Endothelial cell of umbilical vein (primary cell): ENCODE measurements at regions not wholly inside any gene's neighbourhood (a gene's known extent, or its start where the extent isn't known, plus 50 kb on each side); places are given as distances from the start of the nearest gene placed in this dataset.

Source experiments
- BruUV-seq: library from RNA; stranded (reverse); fragments of 400-500 nt; replicated peaks from 2 replicates; lab custom pipeline; 2021; lab: Mats Ljungman, UMichigan
- CTCF ChIA-PET: fragments of 300-600, 350-600 bp; sonication (Branson Sonifier 250); formaldehyde crosslinking; loops from one replicate; lab custom pipeline; 2021; ENCODE audit warnings: antibody characterized with exemption, inconsistent platforms; lab: Charles Lee
- POLR2A ChIA-PET: fragments of 300-600, 350-600 bp; sonication (Branson Sonifier 250); formaldehyde crosslinking; loops from one replicate; lab custom pipeline; 2021; ENCODE audit warnings: antibody characterized with exemption, inconsistent platforms; lab: Charles Lee
- DNase-seq: peaks from one replicate; pipeline ENCODE4 v3.0.0-alpha.2; 2011; ENCODE audit warnings: low read depth, low spot score
- FAIRE-seq: peaks from 2 replicates; lab custom pipeline; 2011; peaks lifted over from hg19 to GRCh38; lab: Jason Lieb, UNC
- H2AFZ ChIP-seq: 2 replicates; pipeline ENCODE4 v1.6.0; 2012; ENCODE audit warnings: low read depth, low read length, control low read depth, inconsistent platforms
- H3K27ac ChIP-seq: 2 replicates; pipeline ENCODE4 v1.5.1; 2011; ENCODE audit warnings: low read depth, mild to moderate bottlenecking, control low read depth, low read length, moderate library complexity; ENCODE audit not compliant: insufficient read depth
- H3K27me3 ChIP-seq, 2 experiments: 2 replicates each; pipeline versions ENCODE4 v1.6.0 to v1.6.1; 2011; ENCODE audit warnings: low read length in 2 of 2, mixed read lengths in 1 of 2; ENCODE audit not compliant: control insufficient read depth in 2 of 2, insufficient read depth in 2 of 2
- H3K36me3 ChIP-seq, 2 experiments: 2 replicates in 1 of 2; 3 replicates in 1 of 2; pipeline ENCODE4 v1.5.1; 2011; ENCODE audit warnings: low read length in 2 of 2, mild to moderate bottlenecking in 1 of 2, moderate library complexity in 1 of 2; ENCODE audit not compliant: control insufficient read depth in 2 of 2, insufficient read depth in 2 of 2; ENCODE audit errors: extremely low read depth in 1 of 2
- H3K4me1 ChIP-seq: 3 replicates; pipeline ENCODE4 v1.5.1; 2011; ENCODE audit warnings: mild to moderate bottlenecking, low read length; ENCODE audit not compliant: control insufficient read depth, insufficient read depth; ENCODE audit errors: extremely low read depth
- H3K4me2 ChIP-seq: 2 replicates; pipeline ENCODE4 v1.6.1; 2011; ENCODE audit warnings: low read length, control low read depth, mixed read lengths; ENCODE audit not compliant: insufficient read depth
- H3K4me3 ChIP-seq, 3 experiments: fragments of 200-600 bp in 1 of 3; sonication (generic), shearing (Covaris generic) in 1 of 3; replicated peaks in 1 of 3; 2 replicates each; pipeline ENCODE4 v1.5.1; 2011 to 2016; ENCODE audit warnings: control low read depth in 3 of 3, low read length in 3 of 3, mild to moderate bottlenecking in 2 of 3, inconsistent platforms in 1 of 3, low read depth in 1 of 3, moderate library complexity in 1 of 3; ENCODE audit not compliant: insufficient read depth in 1 of 3
- H3K79me2 ChIP-seq: 2 replicates; pipeline ENCODE4 v1.6.0; 2012; ENCODE audit warnings: low read length, inconsistent platforms; ENCODE audit not compliant: control insufficient read depth, insufficient read depth
- H3K9ac ChIP-seq: replicated peaks from 2 replicates; pipeline ENCODE3; 2011; ENCODE audit warnings: low read length, control low read depth; ENCODE audit not compliant: insufficient read depth; ENCODE audit errors: extremely low read depth
- H3K9me1 ChIP-seq: replicated peaks from 3 replicates; pipeline ENCODE4 v1.6.0; 2011; ENCODE audit warnings: mild to moderate bottlenecking, low read length; ENCODE audit not compliant: control insufficient read depth, insufficient read depth; ENCODE audit errors: extremely low read depth
- H3K9me3 ChIP-seq: replicated peaks from 2 replicates; pipeline ENCODE4 v1.5.1; 2012; ENCODE audit warnings: low read length, inconsistent platforms; ENCODE audit not compliant: control insufficient read depth, insufficient read depth
- H4K20me1 ChIP-seq: replicated peaks from 2 replicates; pipeline ENCODE3; 2011; ENCODE audit warnings: mild to moderate bottlenecking, low read length; ENCODE audit not compliant: control insufficient read depth, insufficient read depth; ENCODE audit errors: extremely low read depth
- CTCF ChIP-seq, 2 donors: IDR thresholded peaks; 1 replicate in 1 of 2; 2 replicates in 1 of 2; pipeline ENCODE4 v1.5.1; 2011; ENCODE audit warnings: low read length in 2 of 2, mild to moderate bottlenecking in 2 of 2, moderate library complexity in 2 of 2, control low read depth in 1 of 2, inconsistent platforms in 1 of 2, low read depth in 1 of 2; ENCODE audit not compliant: insufficient read depth in 1 of 2; ENCODE audit errors: extremely low read depth in 1 of 2
- EZH2 ChIP-seq: IDR thresholded peaks from 2 replicates; pipeline ENCODE4 v1.6.1; 2012; ENCODE audit warnings: borderline replicate concordance, low read depth, mild to moderate bottlenecking, moderate library complexity, low read length, inconsistent platforms; ENCODE audit not compliant: severe bottlenecking
- FOS ChIP-seq: IDR thresholded peaks from 2 replicates; pipeline ENCODE4 v1.6.1; 2011; ENCODE audit warnings: mild to moderate bottlenecking, low read length, moderate library complexity, borderline replicate concordance; ENCODE audit not compliant: insufficient read depth
- GATA2 ChIP-seq: IDR thresholded peaks from 2 replicates; pipeline ENCODE4 v1.7.0; 2011; ENCODE audit warnings: low read depth, mild to moderate bottlenecking, moderate library complexity, mixed read lengths, low read length; ENCODE audit not compliant: insufficient read length, insufficient read depth
- JUN ChIP-seq: IDR thresholded peaks from 2 replicates; pipeline ENCODE4 v1.6.1; 2011; ENCODE audit warnings: borderline replicate concordance, low read depth; ENCODE audit not compliant: insufficient read length, insufficient read depth
- MYC ChIP-seq: IDR thresholded peaks from one replicate; pipeline ENCODE4 v1.6.1; 2011; ENCODE audit warnings: mild to moderate bottlenecking, low read depth, low read length
- POLR2A ChIP-seq: IDR thresholded peaks from 2 replicates; pipeline ENCODE4 v1.6.1; 2012; ENCODE audit warnings: low read depth, mild to moderate bottlenecking, control low read depth, low read length
- POLR2AphosphoS5 ChIP-seq: IDR thresholded peaks from 2 replicates; pipeline ENCODE4 v1.6.1; 2012; ENCODE audit warnings: low read depth, mild to moderate bottlenecking, control low read depth, low read length, moderate library complexity; ENCODE audit not compliant: insufficient read depth
- dilution Hi-C: fragments of 300-500 bp; cut with MboI; formaldehyde crosslinking; loops from one replicate; pipeline ENCODE4 v1.15.0; 2019; ENCODE audit warnings: low sequenced_read_pairs; ENCODE audit not compliant: extremely low pct_ligation_motif_present
- intact Hi-C: fragments of 100-400 bp; cut with micrococcal nuclease; formaldehyde crosslinking; loops from one replicate; pipeline ENCODE4 v1.10.0; 2022
- TF ChIP-seq, protein P1 (sequence below): IDR thresholded peaks from 2 replicates; pipeline ENCODE4 v1.6.1; 2011; ENCODE audit not compliant: insufficient read depth, insufficient read length

GRCh38 chr18:78505851-78506461 is 473.7 kb upstream of the SALL3 start:
- intact Hi-C loops (no loop called here), dilution Hi-C loops (no loop called here)
- BruUV-seq, result no TSS peak
- Histone ChIP-seq H4K20me1 (no peaks in the 10 kb centered on the region), H3K4me1 (no peaks in the 10 kb centered on the region), H3K79me2 (no peaks in the 10 kb centered on the region), H3K9me3 (peaks cover 18% of the 10 kb centered on the region), H3K9ac (no peak overlapping the region), H3K27ac (no peak overlapping the region), H2AFZ (no peak overlapping the region), H3K27me3 (no peaks in the 10 kb centered on the region), H3K4me2 (no peak overlapping the region), H3K4me3 (no peak overlapping the region), H3K36me3 (no peaks in the 10 kb centered on the region), H3K9me1 (no peaks in the 10 kb centered on the region)
- FAIRE-seq (no peak), DNase-seq (no peak)
- TF ChIP-seq, protein P1, sequence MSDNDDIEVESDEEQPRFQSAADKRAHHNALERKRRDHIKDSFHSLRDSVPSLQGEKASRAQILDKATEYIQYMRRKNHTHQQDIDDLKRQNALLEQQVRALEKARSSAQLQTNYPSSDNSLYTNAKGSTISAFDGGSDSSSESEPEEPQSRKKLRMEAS, result no peak
- TF ChIP-seq POLR2AphosphoS5 (no peak), MYC (no peak), CTCF (IDR thresholded peaks at IDR 0.05; ENCODE audit: extremely low read depth in 1 of 2, insufficient read depth in 1 of 2, low read depth in 1 of 2, low read length in 2 of 2) (no peak), POLR2A (no peak), JUN (no peak), FOS (no peak), EZH2 (no peak), GATA2 (no peak)
- CTCF ChIA-PET, result no interaction called here
- POLR2A ChIA-PET, result no interaction called here
